NT2/D1 (cell line): ENCODE measurements at regions not wholly inside any gene's neighbourhood (a gene's known extent, or its start where the extent isn't known, plus 50 kb on each side); places are given as distances from the start of the nearest gene placed in this dataset.

ENCODE experiments used
- DNase-seq: peaks from one replicate; pipeline ENCODE4 v3.0.0-alpha.2; 2011; ENCODE audit warnings: low read depth, low spot score
- H3K27me3 ChIP-seq: 2 replicates; pipeline ENCODE4 v1.6.0; 2011; ENCODE audit warnings: mild to moderate bottlenecking; ENCODE audit not compliant: insufficient read length, insufficient read depth
- H3K36me3 ChIP-seq: 2 replicates; pipeline ENCODE4 v1.6.1; 2011; ENCODE audit warnings: mild to moderate bottlenecking, low read length, mixed read lengths; ENCODE audit not compliant: insufficient read depth, insufficient read length
- H3K4me1 ChIP-seq: 2 replicates; pipeline ENCODE4 v1.5.1; 2011; ENCODE audit not compliant: insufficient read depth, insufficient read length
- H3K4me3 ChIP-seq: 2 replicates; pipeline ENCODE4 v1.5.1; 2011; ENCODE audit warnings: low read depth; ENCODE audit not compliant: insufficient read length
- H3K9ac ChIP-seq: 2 replicates; pipeline ENCODE4 v1.6.0; 2011; ENCODE audit warnings: low read depth; ENCODE audit not compliant: insufficient read length
- H3K9me3 ChIP-seq: 2 replicates; pipeline ENCODE4 v1.5.1; 2011; ENCODE audit warnings: mild to moderate bottlenecking, low read length; ENCODE audit not compliant: insufficient read depth
- SUZ12 ChIP-seq: IDR thresholded peaks from 2 replicates; pipeline ENCODE4 v1.6.1; 2011; ENCODE audit not compliant: insufficient read length, insufficient read depth; ENCODE audit errors: extremely low read depth
- YY1 ChIP-seq: IDR thresholded peaks from 2 replicates; pipeline ENCODE4 v1.6.1; 2011; ENCODE audit not compliant: insufficient read length, insufficient read depth
- ZNF274 ChIP-seq: IDR thresholded peaks from 2 replicates; pipeline ENCODE4 v1.6.1; 2011; ENCODE audit warnings: mild to moderate bottlenecking, low read depth, low read length

- Histone ChIP-seq H3K27me3 (no peaks in the 10 kb centered on the region), H3K36me3 (no peaks in the 10 kb centered on the region), H3K9me3 (peaks cover 8% of the 10 kb centered on the region), H3K9ac (no peak overlapping the region), H3K4me3 (no peak overlapping the region), H3K4me1 (no peaks in the 10 kb centered on the region)
- no peak for DNase-seq
- TF ChIP-seq YY1, result no peak
- no peak for TF ChIP-seq SUZ12
- no peak for TF ChIP-seq ZNF274
These were observed 56.9 kb downstream of the SLITRK6 start for GRCh38 chr13:85742355-85742754.

DNA sequence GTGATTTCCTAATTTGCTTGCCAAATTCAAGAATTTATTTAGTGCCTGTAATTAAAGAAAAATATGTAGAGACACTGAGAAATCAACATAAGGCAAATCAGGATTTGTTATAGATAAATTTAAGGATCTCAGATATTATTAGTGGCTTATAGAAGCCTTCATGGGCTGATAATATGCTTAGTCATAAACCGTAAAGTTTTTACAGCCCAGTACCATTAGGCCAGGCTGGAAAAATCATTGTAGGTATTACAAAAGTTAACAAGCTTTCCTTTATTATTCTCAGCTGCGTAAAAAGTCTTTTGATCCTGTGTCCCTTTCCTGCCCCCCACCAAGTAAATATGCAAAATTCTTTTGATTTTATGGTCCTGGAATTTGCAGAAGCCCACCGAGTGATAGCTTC is 58.2 kb downstream of the SLITRK6 start:
- H3K4me3 ChIP-seq, result no peak overlapping the region
- DNase-seq, result no peak
- no peaks in the 10 kb centered on the region for H3K4me1 ChIP-seq
- H3K27me3 ChIP-seq, result no peaks in the 10 kb centered on the region
- no peak overlapping the region for H3K9ac ChIP-seq
- TF ChIP-seq YY1 (no peak), SUZ12 (no peak), ZNF274 (no peak)
- peaks cover 8% of the 10 kb centered on the region for H3K9me3 ChIP-seq
- no peaks in the 10 kb centered on the region for H3K36me3 ChIP-seq

- TF ChIP-seq YY1, result no peak
- TF ChIP-seq ZNF274, result no peak
- no peak for TF ChIP-seq SUZ12
- no peaks in the 10 kb centered on the region for H3K36me3 ChIP-seq
- H3K27me3 ChIP-seq, result no peaks in the 10 kb centered on the region
- H3K4me1 ChIP-seq, result no peaks in the 10 kb centered on the region
- H3K4me3 ChIP-seq, result no peak overlapping the region
- H3K9ac ChIP-seq, result no peak overlapping the region
- peaks cover 8% of the 10 kb centered on the region for H3K9me3 ChIP-seq
- DNase-seq, result no peak
These were observed 60.4 kb downstream of the SLITRK6 start for GRCh38 chr13:85738696-85739320.

GRCh38 chr13:85737952-85738351 is 61.3 kb downstream of the SLITRK6 start:
- DNase-seq, result no peak
- Histone ChIP-seq H3K4me3 (no peak overlapping the region), H3K36me3 (no peaks in the 10 kb centered on the region), H3K9ac (no peak overlapping the region), H3K4me1 (no peaks in the 10 kb centered on the region), H3K27me3 (no peaks in the 10 kb centered on the region), H3K9me3 (peaks cover 8% of the 10 kb centered on the region)
- TF ChIP-seq SUZ12 (no peak), ZNF274 (no peak)

- Histone ChIP-seq H3K4me1 (no peaks in the 10 kb centered on the region), H3K36me3 (no peaks in the 10 kb centered on the region), H3K9ac (no peak overlapping the region), H3K27me3 (no peaks in the 10 kb centered on the region), H3K9me3 (no peaks in the 10 kb centered on the region), H3K4me3 (no peak overlapping the region)
- no peak for DNase-seq
- TF ChIP-seq ZNF274 (no peak), SUZ12 (no peak), YY1 (no peak)
These were observed 69.9 kb downstream of the SLITRK6 start for GRCh38 chr13:85729296-85729695.

- TF ChIP-seq YY1 (no peak), SUZ12 (no peak)
- Histone ChIP-seq H3K9me3 (no peaks in the 10 kb centered on the region), H3K36me3 (no peaks in the 10 kb centered on the region), H3K4me1 (no peaks in the 10 kb centered on the region), H3K9ac (no peak overlapping the region), H3K4me3 (no peak overlapping the region), H3K27me3 (no peaks in the 10 kb centered on the region)
- no peak for DNase-seq
These were observed 70.4 kb downstream of the SLITRK6 start for GRCh38 chr13:85728811-85729210.

GRCh38 chr13:85725433-85725832 is 73.8 kb downstream of the SLITRK6 start:
- Histone ChIP-seq H3K4me1 (no peaks in the 10 kb centered on the region), H3K36me3 (no peaks in the 10 kb centered on the region), H3K9ac (no peak overlapping the region), H3K4me3 (no peak overlapping the region), H3K27me3 (no peaks in the 10 kb centered on the region), H3K9me3 (no peaks in the 10 kb centered on the region)
- DNase-seq, result no peak
- TF ChIP-seq SUZ12, result no peak
- TF ChIP-seq YY1, result no peak
- no peak for TF ChIP-seq ZNF274
